Pancreas (tissue), 10 donors: ENCODE measurements at regions not wholly inside any gene's neighbourhood (a gene's known extent, or its start where the extent isn't known, plus 50 kb on each side); places are given as distances from the start of the nearest gene placed in this dataset.

Experiments used
- ATAC-seq, 4 donors: fragments of 200-7000 bp; cut with Tn5 transposase; one replicate each; pipeline versions ENCODE4 v1.8.0 to v1.9.1; 2020; ENCODE audit warnings: mild to moderate bottlenecking in 4 of 4, moderate library complexity in 4 of 4
- DNase-seq, 6 donors: peaks; one replicate each; pipeline ENCODE4 v3.0.0-alpha.2; 2020
- FAIRE-seq: peaks from 2 replicates; lab custom pipeline; 2012; peaks lifted over from hg19 to GRCh38; lab: Jason Lieb, UNC
- H3K27ac ChIP-seq, 4 donors: fragments of 200-600 bp; sonication (generic); 1 replicate in 3 of 4; 2 replicates in 1 of 4; pipeline versions ENCODE4 v1.5.0 to v1.8.0; 2020
- H3K27me3 ChIP-seq, 4 donors: fragments of 200-600 bp; one replicate each; pipeline ENCODE4 v1.8.0; 2021
- H3K36me3 ChIP-seq, 3 donors: fragments of 200-600 bp; sonication (generic) in 1 of 3; one replicate each; pipeline versions ENCODE4 v1.5.0 to v1.8.0; 2020 to 2021
- H3K4me1 ChIP-seq, 3 donors: fragments of 200-600 bp; one replicate each; pipeline ENCODE4 v1.8.0; 2021
- H3K4me3 ChIP-seq, 4 donors: fragments of 200-600 bp; sonication (generic) in 2 of 4; one replicate each; pipeline versions ENCODE4 v1.5.0 to v1.8.0; 2020 to 2021
- H3K9me3 ChIP-seq, 4 donors: fragments of 200-600 bp; one replicate each; pipeline ENCODE4 v1.8.0; 2021
- WGBS, 2 donors: extraction: QIAGEN DNeasy Blood & Tissue Kit; methylation state at CpG; one replicate each; pipeline ENCODE4 v1.1.7; 2013; 5-methylcytosine and 5-hydroxymethylcytosine counted together
- intact Hi-C, 3 donors: fragments of 100-400 bp; cut with DNase I; formaldehyde crosslinking; loops; one replicate each; pipeline versions ENCODE4 v1.11.1 to v1.14.2; 2022
- TF ChIP-seq, protein P1 (sequence below), 4 donors: fragments of 200-600 bp; sonication (generic) in 3 of 4; IDR thresholded peaks; one replicate each; pipeline versions ENCODE4 v1.5.0 to v1.8.0; 2021; ENCODE audit warnings: antibody characterized with exemption in 4 of 4
- donor health status: healthy with polysubstance abuse.
- donor health status: DM: no; HTN: no; CAD: no; lungs with moderate emphysema.
- donor health status: DM: no; HTN: no; CAD: no.
- donor health status: control.
- donor health status: control.
- donor health status: Bipolar disorder and iron deficiency.
- donor health status: DM: yes; HTN: yes; CAD: no.
- donor health status: DM: no; HTN: no; CAD: no.
- donor health status: DM: no; HTN: no; CAD: no.
- donor health status: DM: yes; HTN: yes; CAD: no.

DNA sequence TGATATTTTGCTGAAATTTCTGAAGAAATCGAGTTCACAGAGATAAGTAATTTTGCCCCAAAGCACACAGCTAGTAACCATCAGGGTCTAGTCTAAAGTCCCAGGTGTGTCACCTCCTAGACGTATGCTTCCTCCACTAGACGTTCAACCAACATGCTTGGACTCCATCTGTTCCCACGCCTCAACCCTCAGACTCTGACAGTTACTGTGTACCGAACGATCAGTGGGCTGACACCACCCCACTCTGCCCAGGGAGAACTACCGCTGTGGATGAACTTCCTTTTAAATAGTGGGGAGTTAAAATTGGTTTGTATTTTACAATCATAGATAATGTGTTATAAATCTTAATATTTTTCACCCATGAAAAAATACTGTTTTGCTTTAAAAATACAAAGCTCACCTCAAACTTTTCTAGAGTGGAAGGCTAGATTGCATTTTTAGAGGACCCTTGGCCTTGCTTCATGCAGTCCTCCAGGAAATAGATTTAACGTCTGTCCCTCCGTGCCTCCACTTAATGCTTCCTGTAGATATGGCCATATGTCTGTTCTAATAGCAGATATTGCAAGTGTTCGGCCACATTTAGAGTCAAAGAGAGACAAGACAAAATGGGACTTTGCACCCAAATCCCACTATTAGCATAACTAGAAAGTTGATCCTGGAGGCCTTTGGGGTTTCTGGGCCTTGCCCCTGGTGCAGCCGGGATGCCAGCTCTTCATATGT, 91.4 kb upstream of the ZPBP start:
- no peak for FAIRE-seq

DNA sequence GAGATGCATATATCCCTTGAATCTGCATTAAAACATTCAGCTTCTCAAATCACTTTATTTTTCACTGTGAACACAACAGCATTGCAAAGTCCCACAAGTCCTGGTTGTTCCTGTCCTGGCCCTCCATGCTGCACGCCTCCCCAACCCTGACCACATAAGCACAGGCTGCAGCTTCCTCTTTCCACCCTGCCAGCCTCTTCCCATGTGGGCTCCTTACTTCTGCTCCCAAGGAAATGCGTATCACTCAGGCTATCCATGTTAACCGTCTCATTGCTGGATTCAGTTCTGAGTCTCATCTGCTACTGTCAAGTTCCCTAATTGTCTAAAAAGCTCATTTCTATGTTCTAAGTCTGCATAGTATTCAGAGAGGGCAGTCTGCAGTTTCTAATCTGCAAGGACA, 89.7 kb upstream of the ZPBP start:
- intact Hi-C loops: no loop called here
- peak in 2 of 4 donors; percentile 61 to 66 for ATAC-seq
- WGBS, 2 donors: 42 to 50% methylated on average over 3 of the region's 3 CpGs
- no peak for FAIRE-seq
- no peak for DNase-seq
- Histone ChIP-seq H3K27me3 (no peaks in the 10 kb centered on the region), H3K36me3 (no peaks in the 10 kb centered on the region), H3K4me3 (no peak overlapping the region), H3K4me1 (no peaks in the 10 kb centered on the region), H3K9me3 (no peaks in the 10 kb centered on the region), H3K27ac (no peak overlapping the region)
- TF ChIP-seq, protein P1, sequence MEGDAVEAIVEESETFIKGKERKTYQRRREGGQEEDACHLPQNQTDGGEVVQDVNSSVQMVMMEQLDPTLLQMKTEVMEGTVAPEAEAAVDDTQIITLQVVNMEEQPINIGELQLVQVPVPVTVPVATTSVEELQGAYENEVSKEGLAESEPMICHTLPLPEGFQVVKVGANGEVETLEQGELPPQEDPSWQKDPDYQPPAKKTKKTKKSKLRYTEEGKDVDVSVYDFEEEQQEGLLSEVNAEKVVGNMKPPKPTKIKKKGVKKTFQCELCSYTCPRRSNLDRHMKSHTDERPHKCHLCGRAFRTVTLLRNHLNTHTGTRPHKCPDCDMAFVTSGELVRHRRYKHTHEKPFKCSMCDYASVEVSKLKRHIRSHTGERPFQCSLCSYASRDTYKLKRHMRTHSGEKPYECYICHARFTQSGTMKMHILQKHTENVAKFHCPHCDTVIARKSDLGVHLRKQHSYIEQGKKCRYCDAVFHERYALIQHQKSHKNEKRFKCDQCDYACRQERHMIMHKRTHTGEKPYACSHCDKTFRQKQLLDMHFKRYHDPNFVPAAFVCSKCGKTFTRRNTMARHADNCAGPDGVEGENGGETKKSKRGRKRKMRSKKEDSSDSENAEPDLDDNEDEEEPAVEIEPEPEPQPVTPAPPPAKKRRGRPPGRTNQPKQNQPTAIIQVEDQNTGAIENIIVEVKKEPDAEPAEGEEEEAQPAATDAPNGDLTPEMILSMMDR (IDR thresholded peaks at IDR 0.05): no peak

More for the DNA sequence above, 91.4 kb upstream of the ZPBP start:
- no peak for ATAC-seq
- Histone ChIP-seq H3K4me3 (no peak overlapping the region), H3K9me3 (no peaks in the 10 kb centered on the region), H3K4me1 (no peaks in the 10 kb centered on the region), H3K27me3 (no peaks in the 10 kb centered on the region), H3K27ac (no peak overlapping the region), H3K36me3 (no peaks in the 10 kb centered on the region)
- WGBS, 2 donors: 66 to 73% methylated on average over 11 of the region's 11 CpGs
- intact Hi-C loops: no loop called here
- no peak for DNase-seq
- TF ChIP-seq, protein P1 (IDR thresholded peaks at IDR 0.05): no peak

DNA sequence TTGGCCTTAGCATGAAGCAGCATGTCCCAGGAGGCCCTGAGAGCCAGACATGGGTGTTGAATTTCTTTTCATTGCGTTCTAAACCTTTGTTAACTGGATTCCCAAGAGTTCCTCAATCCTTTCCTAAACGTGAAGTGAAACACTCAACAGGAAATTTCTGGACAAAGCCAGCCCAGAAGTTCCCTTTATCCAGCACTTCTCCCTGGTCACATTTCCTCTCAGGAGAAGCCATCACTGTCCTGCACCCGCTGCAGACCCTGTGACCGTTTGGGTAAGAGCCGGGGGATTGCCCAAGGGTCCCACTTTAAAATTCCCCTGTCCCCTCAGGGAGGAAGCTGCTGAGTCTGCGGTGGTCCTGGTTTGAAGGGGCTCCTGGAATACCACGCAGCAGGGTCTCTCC, 88.0 kb upstream of the ZPBP start:
- no peak for DNase-seq
- 58 to 63% methylated on average over 7 of the region's 7 CpGs for WGBS, 2 donors
- no peaks in the 10 kb centered on the region for H3K4me1 ChIP-seq
- no peak overlapping the region for H3K27ac ChIP-seq
- H3K4me3 ChIP-seq: no peak overlapping the region
- no peak for ATAC-seq
- TF ChIP-seq, protein P1 (IDR thresholded peaks at IDR 0.05): no peak
- H3K9me3 ChIP-seq: no peaks in the 10 kb centered on the region
- H3K36me3 ChIP-seq: no peaks in the 10 kb centered on the region
- no peak for FAIRE-seq
- no peaks in the 10 kb centered on the region for H3K27me3 ChIP-seq
- intact Hi-C loops: no loop called here

DNA sequence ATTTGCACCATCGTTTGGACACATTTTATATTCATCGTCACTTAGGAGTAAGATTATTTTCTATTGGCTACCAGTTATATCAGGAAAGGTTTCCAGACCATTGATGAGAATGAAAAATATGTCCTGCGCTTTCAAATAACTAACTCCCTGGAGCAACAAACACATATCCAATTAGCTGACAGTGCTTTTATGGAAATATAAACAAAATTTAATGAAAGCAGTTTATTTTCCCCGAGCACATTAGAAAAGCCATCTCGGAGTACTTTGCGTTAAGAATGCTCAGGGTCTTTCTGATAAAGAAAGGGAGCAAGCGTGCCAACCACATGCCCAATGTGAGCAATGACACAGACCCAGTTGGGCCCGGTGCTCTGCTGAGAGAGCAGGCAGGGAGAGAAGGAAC, 85.1 kb upstream of the ZPBP start:
- H3K4me1 ChIP-seq: no peaks in the 10 kb centered on the region
- intact Hi-C loops: no loop called here
- TF ChIP-seq, protein P1 (IDR thresholded peaks at IDR 0.05): no peak
- H3K27ac ChIP-seq: no peak overlapping the region
- no peak overlapping the region for H3K4me3 ChIP-seq
- no peaks in the 10 kb centered on the region for H3K27me3 ChIP-seq
- H3K9me3 ChIP-seq: no peaks in the 10 kb centered on the region
- no peak for FAIRE-seq
- no peak for ATAC-seq
- no peak for DNase-seq
- WGBS, 2 donors: 72 to 79% methylated on average over 8 of the region's 8 CpGs
- H3K36me3 ChIP-seq: no peaks in the 10 kb centered on the region

DNA sequence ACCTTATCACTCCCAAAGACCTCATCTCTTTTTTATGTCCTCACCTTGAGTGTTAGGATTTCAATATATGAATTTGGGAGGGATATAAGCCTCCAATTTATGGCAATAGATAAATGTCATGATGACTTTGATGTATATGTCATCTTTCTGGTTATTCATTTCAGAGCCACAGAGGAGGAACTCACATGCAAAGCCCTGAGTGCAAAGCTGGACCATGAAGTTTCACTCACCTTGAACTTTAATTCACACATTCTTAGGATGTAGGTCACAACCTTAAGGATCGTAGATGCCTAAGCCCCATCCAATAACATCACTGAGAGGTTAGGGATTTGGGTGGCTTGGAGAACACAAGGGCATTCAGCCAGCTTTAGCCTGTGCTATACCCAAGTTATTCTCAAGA, 81.9 kb upstream of the ZPBP start:
- DNase-seq (no peak), FAIRE-seq (no peak), ATAC-seq (no peak)
- no peak overlapping the region for H3K27ac ChIP-seq
- H3K27me3 ChIP-seq: no peaks in the 10 kb centered on the region
- intact Hi-C loops: no loop called here
- H3K4me3 ChIP-seq: no peak overlapping the region
- no peaks in the 10 kb centered on the region for H3K4me1 ChIP-seq
- H3K36me3 ChIP-seq: no peaks in the 10 kb centered on the region
- TF ChIP-seq, protein P1 (IDR thresholded peaks at IDR 0.05): no peak
- no peaks in the 10 kb centered on the region for H3K9me3 ChIP-seq
- 88% methylated on average over 1 of the region's 1 CpG for WGBS, 2 donors
